ENCODE measurements at regions not wholly inside any gene's neighbourhood (a gene's known extent, or its start where the extent isn't known, plus 50 kb on each side); places are given as distances from the start of the nearest gene placed in this dataset.
"Not testable (repeated sequence)": the region's sequence is repeated elsewhere in the genome, so short reads cannot be mapped to it uniquely, and the experiment has no call there.

- Histone ChIP-seq H3K4me1 (ENCODE audit: control insufficient read depth, insufficient read depth, low read length) (no peaks in the 10 kb centered on the region), H3K9me3 (ENCODE audit: control insufficient read depth, low read length) (no peaks in the 10 kb centered on the region), H3K9ac (ENCODE audit: extremely low read depth, low read length, poor library complexity, severe bottlenecking) (no peak overlapping the region), H3K4me3 (ENCODE audit: low read length) (no peak overlapping the region), H3K27me3 (ENCODE audit: control insufficient read depth, insufficient read depth, low read length, poor library complexity, severe bottlenecking) (no peaks in the 10 kb centered on the region), H3K27ac (ENCODE audit: low read depth, low read length) (no peak overlapping the region), H3K36me3 (ENCODE audit: control insufficient read depth, insufficient read depth, low read length) (no peaks in the 10 kb centered on the region)
- H3K9me3 Mint-ChIP-seq, result no peaks in the 10 kb centered on the region
- no peak overlapping the region for H3K27ac Mint-ChIP-seq
- no peak for DNase-seq
- no peaks in the 10 kb centered on the region for H3K27me3 Mint-ChIP-seq (ENCODE audit: insufficient read depth)
- H3K4me3 Mint-ChIP-seq, result no peak overlapping the region
- no peaks in the 10 kb centered on the region for H3K36me3 Mint-ChIP-seq (ENCODE audit: low read depth)
- peaks cover 1% of the 10 kb centered on the region for H3K4me1 Mint-ChIP-seq
- TF ChIP-seq CTCF (conservative IDR thresholded peaks at IDR 0.05), result no peak
Measured at GRCh38 chr3:145307272-145307671, 853.7 kb downstream of the PLOD2 start.

DNA sequence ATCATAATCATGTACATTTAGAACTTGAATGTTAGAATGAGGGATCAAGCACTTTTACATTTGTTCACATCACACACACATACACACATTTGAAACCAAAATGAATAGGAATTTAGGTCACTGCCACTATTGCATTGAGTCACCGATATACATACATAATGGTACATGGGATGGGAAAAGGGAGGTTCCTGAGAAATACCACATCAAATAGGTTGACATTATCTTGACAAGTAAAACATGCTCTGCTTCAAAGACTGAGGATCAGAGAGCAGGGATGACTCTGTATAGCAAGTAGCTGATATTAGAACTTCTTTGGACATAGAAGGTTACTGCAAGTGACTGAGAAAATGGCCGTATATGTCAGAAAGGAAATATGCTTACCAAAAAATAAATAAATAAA, 847.2 kb downstream of the PLOD2 start:
- no peak for TF ChIP-seq CTCF (conservative IDR thresholded peaks at IDR 0.05)
- Mint-ChIP-seq H3K4me3 (no peak overlapping the region), H3K36me3 (ENCODE audit: low read depth) (peaks cover 9% of the 10 kb centered on the region), H3K27me3 (ENCODE audit: insufficient read depth) (no peaks in the 10 kb centered on the region), H3K27ac (no peak overlapping the region), H3K9me3 (peaks cover 21% of the 10 kb centered on the region), H3K4me1 (no peaks in the 10 kb centered on the region)
- H3K9me3 ChIP-seq (ENCODE audit: control insufficient read depth, low read length), result peaks cover 4% of the 10 kb centered on the region
- no peak overlapping the region for H3K9ac ChIP-seq (ENCODE audit: extremely low read depth, low read length, poor library complexity, severe bottlenecking)
- H3K4me1 ChIP-seq (ENCODE audit: control insufficient read depth, insufficient read depth, low read length), result peaks cover 2% of the 10 kb centered on the region
- H3K27me3 ChIP-seq (ENCODE audit: control insufficient read depth, insufficient read depth, low read length, poor library complexity, severe bottlenecking), result no peaks in the 10 kb centered on the region
- no peaks in the 10 kb centered on the region for H3K36me3 ChIP-seq (ENCODE audit: control insufficient read depth, insufficient read depth, low read length)
- no peak overlapping the region for H3K27ac ChIP-seq (ENCODE audit: low read depth, low read length)
- no peak for DNase-seq
- no peak overlapping the region for H3K4me3 ChIP-seq (ENCODE audit: low read length)
- WGBS, 2 experiments (ENCODE audit: insufficient coverage in 1 of 2, insufficient read length in 1 of 2), result 97% methylated on average over 2 of the region's 2 CpGs; no CpG with 5 or more reads in 1 of the 2 experiments

- 86 to 88% methylated on average over 2 to 4 of the region's 4 CpGs for WGBS, 2 experiments (ENCODE audit: insufficient coverage in 1 of 2, insufficient read length in 1 of 2)
- H3K27ac ChIP-seq (ENCODE audit: low read depth, low read length); H3K36me3 Mint-ChIP-seq (ENCODE audit: low read depth); H3K4me3 Mint-ChIP-seq; H3K4me1 ChIP-seq (ENCODE audit: control insufficient read depth, insufficient read depth, low read length); H3K4me1 Mint-ChIP-seq; H3K9me3 ChIP-seq (ENCODE audit: control insufficient read depth, low read length); H3K4me3 ChIP-seq (ENCODE audit: low read length); H3K27me3 Mint-ChIP-seq (ENCODE audit: insufficient read depth); H3K27ac Mint-ChIP-seq; H3K9ac ChIP-seq (ENCODE audit: extremely low read depth, low read length, poor library complexity, severe bottlenecking); H3K36me3 ChIP-seq (ENCODE audit: control insufficient read depth, insufficient read depth, low read length); H3K27me3 ChIP-seq (ENCODE audit: control insufficient read depth, insufficient read depth, low read length, poor library complexity, severe bottlenecking): not testable (repeated sequence)
- H3K9me3 Mint-ChIP-seq, result peaks cover 21% of the 10 kb centered on the region
- DNase-seq, result peak; percentile 63
Measured at GRCh38 chr3:145316253-145316652, 844.7 kb downstream of the PLOD2 start.

GRCh38 chr3:145326666-145327065, 834.3 kb downstream of the PLOD2 start:
- no peaks in the 10 kb centered on the region for H3K9me3 ChIP-seq (ENCODE audit: control insufficient read depth, low read length)
- H3K27ac Mint-ChIP-seq, result no peak overlapping the region
- no peaks in the 10 kb centered on the region for H3K4me1 ChIP-seq (ENCODE audit: control insufficient read depth, insufficient read depth, low read length)
- no peaks in the 10 kb centered on the region for H3K27me3 ChIP-seq (ENCODE audit: control insufficient read depth, insufficient read depth, low read length, poor library complexity, severe bottlenecking)
- no peaks in the 10 kb centered on the region for H3K9me3 Mint-ChIP-seq
- WGBS, 2 experiments (ENCODE audit: insufficient coverage in 1 of 2, insufficient read length in 1 of 2), result no CpG with 5 or more reads among the region's 1 CpG
- no peaks in the 10 kb centered on the region for H3K4me1 Mint-ChIP-seq
- TF ChIP-seq CTCF (conservative IDR thresholded peaks at IDR 0.05), result no peak
- no peak overlapping the region for H3K9ac ChIP-seq (ENCODE audit: extremely low read depth, low read length, poor library complexity, severe bottlenecking)
- H3K27ac ChIP-seq (ENCODE audit: low read depth, low read length), result no peak overlapping the region
- no peaks in the 10 kb centered on the region for H3K36me3 Mint-ChIP-seq (ENCODE audit: low read depth)
- DNase-seq, result no peak
- H3K4me3 Mint-ChIP-seq, result no peak overlapping the region
- H3K4me3 ChIP-seq (ENCODE audit: low read length), result no peak overlapping the region
- H3K27me3 Mint-ChIP-seq (ENCODE audit: insufficient read depth), result no peaks in the 10 kb centered on the region
- H3K36me3 ChIP-seq (ENCODE audit: control insufficient read depth, insufficient read depth, low read length), result no peaks in the 10 kb centered on the region

DNA sequence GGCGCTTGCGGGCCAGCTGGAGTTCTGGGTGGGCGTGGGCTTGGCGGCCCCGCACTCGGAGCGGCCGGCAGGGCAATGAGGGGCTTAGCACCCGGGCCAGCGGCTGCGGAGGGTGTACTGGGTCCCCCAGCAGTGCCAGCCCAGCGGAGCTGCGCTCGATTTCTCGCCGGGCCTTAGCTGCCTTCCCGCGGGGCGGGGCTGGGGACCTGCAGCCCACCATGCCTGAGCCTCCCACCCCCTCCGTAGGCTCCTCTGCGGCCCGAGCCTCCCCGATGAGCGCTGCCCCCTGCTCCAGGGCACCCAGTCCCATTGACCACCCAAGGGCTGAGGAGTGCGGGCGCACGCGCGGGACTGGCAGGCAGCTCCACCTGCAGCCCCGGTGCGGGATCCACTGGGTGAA, 827.6 kb downstream of the PLOD2 start:
- not testable (repeated sequence) for H3K27me3 Mint-ChIP-seq (ENCODE audit: insufficient read depth); H3K36me3 ChIP-seq (ENCODE audit: control insufficient read depth, insufficient read depth, low read length); H3K36me3 Mint-ChIP-seq (ENCODE audit: low read depth); H3K4me1 ChIP-seq (ENCODE audit: control insufficient read depth, insufficient read depth, low read length); H3K9me3 ChIP-seq (ENCODE audit: control insufficient read depth, low read length); H3K27ac Mint-ChIP-seq; H3K27ac ChIP-seq (ENCODE audit: low read depth, low read length); H3K9me3 Mint-ChIP-seq; H3K4me1 Mint-ChIP-seq; H3K27me3 ChIP-seq (ENCODE audit: control insufficient read depth, insufficient read depth, low read length, poor library complexity, severe bottlenecking); H3K4me3 ChIP-seq (ENCODE audit: low read length); DNase-seq; H3K9ac ChIP-seq (ENCODE audit: extremely low read depth, low read length, poor library complexity, severe bottlenecking)
- peak overlapping the region; percentile 55 for H3K4me3 Mint-ChIP-seq
- WGBS, 2 experiments (ENCODE audit: insufficient coverage in 1 of 2, insufficient read length in 1 of 2), result 90 to 100% methylated on average over 2 to 29 of the region's 31 CpGs
